Lower leg skin (tissue), 4 donors: ENCODE measurements at regions not wholly inside any gene's neighbourhood (a gene's known extent, or its start where the extent isn't known, plus 50 kb on each side); places are given as distances from the start of the nearest gene placed in this dataset.

Source experiments
- DNase-seq, 2 donors: peaks; one replicate each; pipeline ENCODE4 v3.0.0-alpha.2; 2019; ENCODE audit warnings: low spot score in 2 of 2
- H3K4me3 ChIP-seq: fragments of 200-600 bp; sonication (generic); 2 replicates; pipeline ENCODE4 v1.5.1; 2017; ENCODE audit warnings: mild to moderate bottlenecking, low read depth; ENCODE audit not compliant: poor library complexity, severe bottlenecking
- CTCF ChIP-seq, 3 donors: fragments of 450-650 bp; IDR thresholded peaks; one replicate each; pipeline ENCODE4 v1.5.1; 2016; ENCODE audit warnings: antibody characterized with exemption in 3 of 3, mild to moderate bottlenecking in 3 of 3, moderate library complexity in 2 of 3
- POLR2A ChIP-seq, 2 donors: fragments of 450-650 bp; IDR thresholded peaks; one replicate each; pipeline ENCODE4 v1.6.1; 2016 to 2017; ENCODE audit warnings: antibody characterized with exemption in 2 of 2, mild to moderate bottlenecking in 1 of 2, moderate library complexity in 1 of 2
- WGBS, 2 donors: methylation state at CpG; one replicate each; pipeline ENCODE4 v1.1.5; 2018; 5-methylcytosine and 5-hydroxymethylcytosine counted together
- intact Hi-C: fragments of 100-400 bp; cut with DNase I; formaldehyde crosslinking; loops from one replicate; pipeline ENCODE4 v1.15.0; 2023; ENCODE audit warnings: low total_unique reads

- no peak for TF ChIP-seq CTCF (IDR thresholded peaks at IDR 0.05)
- TF ChIP-seq POLR2A (IDR thresholded peaks at IDR 0.05): no peak
- no peak overlapping the region for H3K4me3 ChIP-seq
- intact Hi-C loops: no loop called here
- WGBS, 2 donors: 74 to 79% methylated on average over 5 of the region's 5 CpGs
- DNase-seq: no peak
These were observed 60.2 kb upstream of the KL start for GRCh38 chr13:32955881-32956594.

- no peak overlapping the region for H3K4me3 ChIP-seq
- WGBS, 2 donors: 78% methylated on average over 1 of the region's 1 CpG
- TF ChIP-seq POLR2A (IDR thresholded peaks at IDR 0.05): no peak
- no peak for TF ChIP-seq CTCF (IDR thresholded peaks at IDR 0.05)
- intact Hi-C loops: no loop called here
- no peak for DNase-seq
These were observed 59.7 kb upstream of the KL start for GRCh38 chr13:32956595-32956933.

- TF ChIP-seq POLR2A (IDR thresholded peaks at IDR 0.05): no peak
- TF ChIP-seq CTCF (IDR thresholded peaks at IDR 0.05): no peak
- no peak overlapping the region for H3K4me3 ChIP-seq
- DNase-seq: no peak
- WGBS, 2 donors: 84 to 94% methylated on average over 4 of the region's 4 CpGs
- intact Hi-C loops: no loop called here
These were observed 55.6 kb upstream of the KL start for GRCh38 chr13:32960626-32961025.

GRCh38 chr13:32961724-32962123 lies 54.5 kb upstream of the KL start:
- intact Hi-C loops: no loop called here
- no peak for TF ChIP-seq POLR2A (IDR thresholded peaks at IDR 0.05)
- TF ChIP-seq CTCF (IDR thresholded peaks at IDR 0.05): no peak
- H3K4me3 ChIP-seq: no peak overlapping the region
- DNase-seq: no peak
- 78 to 96% methylated on average over 1 of the region's 1 CpG for whole genome bisulfite sequencing, 2 donors

- TF ChIP-seq POLR2A (IDR thresholded peaks at IDR 0.05) (no peak), CTCF (IDR thresholded peaks at IDR 0.05) (no peak)
- WGBS, 2 donors: 65 to 78% methylated on average over 2 of the region's 2 CpGs
- intact Hi-C loops: no loop called here
- no peak for DNase-seq
- H3K4me3 ChIP-seq: no peak overlapping the region
These were observed 53.9 kb upstream of the KL start for GRCh38 chr13:32962342-32962741.

- intact Hi-C loops: no loop called here
- TF ChIP-seq CTCF (IDR thresholded peaks at IDR 0.05): no peak
- TF ChIP-seq POLR2A (IDR thresholded peaks at IDR 0.05): no peak
- 58 to 69% methylated on average over 2 of the region's 2 CpGs for WGBS, 2 donors
These were observed 51.2 kb upstream of the KL start for GRCh38 chr13:32964987-32965386.

More at GRCh38 chr13:32964987-32965386, 51.2 kb upstream of the KL start:
- no peak overlapping the region for H3K4me3 ChIP-seq
- DNase-seq: no peak
